ENCODE measurements at regions not wholly inside any gene's neighbourhood (a gene's known extent, or its start where the extent isn't known, plus 50 kb on each side); places are given as distances from the start of the nearest gene placed in this dataset.

- TF ChIP-seq BACH2 (CRISPR knock-in tag; IDR thresholded peaks at IDR 0.05; ENCODE audit: borderline replicate concordance): no peak
- no peak for TF ChIP-seq ZNF565 (CRISPR knock-in tag; conservative IDR thresholded peaks at IDR 0.05; ENCODE audit: low read depth)
- no peak for TF ChIP-seq RARB (CRISPR knock-in tag; IDR thresholded peaks at IDR 0.05)
- TF ChIP-seq CSDC2 (CRISPR knock-in tag; IDR thresholded peaks at IDR 0.05): no peak
- no peak for TF ChIP-seq ZC3H10 (CRISPR knock-in tag; IDR thresholded peaks at IDR 0.05)
- TF ChIP-seq TOX (CRISPR knock-in tag; IDR thresholded peaks at IDR 0.05; ENCODE audit: borderline replicate concordance): no peak
- no peak for TF ChIP-seq ZNF70 (CRISPR knock-in tag; IDR thresholded peaks at IDR 0.05)
- TF ChIP-seq CREB5 (CRISPR knock-in tag; IDR thresholded peaks at IDR 0.05; ENCODE audit: low read depth): no peak
- TF ChIP-seq PATZ1 (CRISPR knock-in tag; IDR thresholded peaks at IDR 0.05; ENCODE audit: borderline replicate concordance): no peak
- TF ChIP-seq GLIS3 (CRISPR knock-in tag; IDR thresholded peaks at IDR 0.05): no peak
- no peak for TF ChIP-seq ISL1 (CRISPR knock-in tag; IDR thresholded peaks at IDR 0.05)
- TF ChIP-seq POU6F1 (CRISPR knock-in tag; IDR thresholded peaks at IDR 0.05; ENCODE audit: borderline replicate concordance, low read depth): no peak
- TF ChIP-seq OSR1 (CRISPR knock-in tag; IDR thresholded peaks at IDR 0.05): no peak
- no peak for TF ChIP-seq ESRRG (CRISPR knock-in tag; IDR thresholded peaks at IDR 0.05)
- TF ChIP-seq PPARA (CRISPR knock-in tag; IDR thresholded peaks at IDR 0.05; ENCODE audit: borderline replicate concordance): no peak
- no peak for TF ChIP-seq TSHZ2 (CRISPR knock-in tag; IDR thresholded peaks at IDR 0.05)
- TF ChIP-seq SNAI2 (CRISPR knock-in tag; IDR thresholded peaks at IDR 0.05): no peak
- no peak for TF ChIP-seq CSRNP3 (CRISPR knock-in tag; IDR thresholded peaks at IDR 0.05)
- no peak for TF ChIP-seq ZFP3 (CRISPR knock-in tag; IDR thresholded peaks at IDR 0.05)
- no peak for TF ChIP-seq ZFP30 (CRISPR knock-in tag; IDR thresholded peaks at IDR 0.05)
- no peak for ATAC-seq
Measured at GRCh38 chr19:30871979-30872378, 477.3 kb downstream of the TSHZ3 start.

GRCh38 chr19:30870876-30871275 lies 478.4 kb downstream of the TSHZ3 start:
- ATAC-seq: no peak
- no peak for TF ChIP-seq SNAI2 (CRISPR knock-in tag; IDR thresholded peaks at IDR 0.05)
- no peak for TF ChIP-seq BACH2 (CRISPR knock-in tag; IDR thresholded peaks at IDR 0.05; ENCODE audit: borderline replicate concordance)
- no peak for TF ChIP-seq ZC3H10 (CRISPR knock-in tag; IDR thresholded peaks at IDR 0.05)

- TF ChIP-seq ZFP3 (CRISPR knock-in tag; IDR thresholded peaks at IDR 0.05): no peak
- no peak for TF ChIP-seq ZNF8 (CRISPR knock-in tag; IDR thresholded peaks at IDR 0.05)
- TF ChIP-seq PATZ1 (CRISPR knock-in tag; IDR thresholded peaks at IDR 0.05; ENCODE audit: borderline replicate concordance): no peak
- no peak for TF ChIP-seq CSRNP3 (CRISPR knock-in tag; IDR thresholded peaks at IDR 0.05)
- TF ChIP-seq SNAI2 (CRISPR knock-in tag; IDR thresholded peaks at IDR 0.05): no peak
- TF ChIP-seq ZC3H10 (CRISPR knock-in tag; IDR thresholded peaks at IDR 0.05): no peak
- TF ChIP-seq ZNF70 (CRISPR knock-in tag; IDR thresholded peaks at IDR 0.05): no peak
- TF ChIP-seq TOX (CRISPR knock-in tag; IDR thresholded peaks at IDR 0.05; ENCODE audit: borderline replicate concordance): no peak
- no peak for TF ChIP-seq BACH2 (CRISPR knock-in tag; IDR thresholded peaks at IDR 0.05; ENCODE audit: borderline replicate concordance)
- no peak for TF ChIP-seq TCF4 (CRISPR knock-in tag; IDR thresholded peaks at IDR 0.05; ENCODE audit: borderline replicate concordance)
- TF ChIP-seq OSR1 (CRISPR knock-in tag; IDR thresholded peaks at IDR 0.05): no peak
- no peak for TF ChIP-seq RARB (CRISPR knock-in tag; IDR thresholded peaks at IDR 0.05)
- no peak for ATAC-seq
Measured at GRCh38 chr19:30865511-30865910, 483.7 kb downstream of the TSHZ3 start.

Measured in SK-N-SH treated with all-trans-retinoic acid at 6 μM for 48 hours (cell line).